LNCaP clone FGC (cell line): ENCODE measurements at regions not wholly inside any gene's neighbourhood (a gene's known extent, or its start where the extent isn't known, plus 50 kb on each side); places are given as distances from the start of the nearest gene placed in this dataset.

ENCODE experiments used
- DNase-seq: peaks from one replicate; pipeline ENCODE4 v3.0.0-alpha.2; 2011; ENCODE audit warnings: low read depth
- H3K4me3 ChIP-seq: 2 replicates; pipeline ENCODE4 v1.5.1; 2011; ENCODE audit warnings: mild to moderate bottlenecking, low read depth, low read length, control low read depth
- TF ChIP-seq, protein P1 (sequence below): IDR thresholded peaks from 2 replicates; pipeline ENCODE4 v1.5.1; 2012; ENCODE audit warnings: mild to moderate bottlenecking; ENCODE audit not compliant: control insufficient read depth, insufficient read depth; ENCODE audit errors: extremely low read depth

- TF ChIP-seq, protein P1, sequence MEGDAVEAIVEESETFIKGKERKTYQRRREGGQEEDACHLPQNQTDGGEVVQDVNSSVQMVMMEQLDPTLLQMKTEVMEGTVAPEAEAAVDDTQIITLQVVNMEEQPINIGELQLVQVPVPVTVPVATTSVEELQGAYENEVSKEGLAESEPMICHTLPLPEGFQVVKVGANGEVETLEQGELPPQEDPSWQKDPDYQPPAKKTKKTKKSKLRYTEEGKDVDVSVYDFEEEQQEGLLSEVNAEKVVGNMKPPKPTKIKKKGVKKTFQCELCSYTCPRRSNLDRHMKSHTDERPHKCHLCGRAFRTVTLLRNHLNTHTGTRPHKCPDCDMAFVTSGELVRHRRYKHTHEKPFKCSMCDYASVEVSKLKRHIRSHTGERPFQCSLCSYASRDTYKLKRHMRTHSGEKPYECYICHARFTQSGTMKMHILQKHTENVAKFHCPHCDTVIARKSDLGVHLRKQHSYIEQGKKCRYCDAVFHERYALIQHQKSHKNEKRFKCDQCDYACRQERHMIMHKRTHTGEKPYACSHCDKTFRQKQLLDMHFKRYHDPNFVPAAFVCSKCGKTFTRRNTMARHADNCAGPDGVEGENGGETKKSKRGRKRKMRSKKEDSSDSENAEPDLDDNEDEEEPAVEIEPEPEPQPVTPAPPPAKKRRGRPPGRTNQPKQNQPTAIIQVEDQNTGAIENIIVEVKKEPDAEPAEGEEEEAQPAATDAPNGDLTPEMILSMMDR, result no peak
- H3K4me3 ChIP-seq, result no peak overlapping the region
- DNase-seq, result no peak
Measured at GRCh38 chr13:53494406-53494805, 465.8 kb downstream of the OLFM4 start.

DNA sequence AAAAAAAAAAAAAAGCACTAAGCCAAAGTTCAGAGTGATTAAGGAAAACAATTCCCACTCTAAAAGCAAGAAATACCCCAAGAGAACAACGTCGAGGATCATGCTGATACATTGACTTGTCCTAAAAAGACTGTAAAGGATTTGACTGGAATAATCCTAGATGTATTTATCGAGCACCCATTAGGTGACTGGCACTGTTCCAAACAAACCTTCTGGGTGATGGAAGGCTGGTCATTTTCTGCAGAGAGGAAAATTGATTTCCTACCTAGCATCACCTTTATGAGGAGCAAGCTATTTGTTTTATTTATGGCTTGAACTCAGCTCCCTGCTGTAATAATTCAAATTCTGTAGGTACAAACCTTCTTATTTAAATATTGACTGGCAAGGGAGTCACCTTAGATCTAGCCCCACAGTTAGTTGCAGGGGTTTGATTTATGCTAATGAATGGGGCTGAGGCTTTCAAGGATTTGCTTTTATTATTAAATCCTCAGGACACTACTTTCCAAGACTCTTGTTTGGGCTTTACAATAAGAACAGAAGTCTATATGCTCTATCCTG, 471.0 kb downstream of the OLFM4 start:
- DNase-seq, result no peak
- no peak overlapping the region for H3K4me3 ChIP-seq
- TF ChIP-seq, protein P1, result no peak

GRCh38 chr13:53501387-53501786, 472.8 kb downstream of the OLFM4 start:
- DNase-seq, result no peak
- TF ChIP-seq, protein P1, result no peak
- no peak overlapping the region for H3K4me3 ChIP-seq

DNA sequence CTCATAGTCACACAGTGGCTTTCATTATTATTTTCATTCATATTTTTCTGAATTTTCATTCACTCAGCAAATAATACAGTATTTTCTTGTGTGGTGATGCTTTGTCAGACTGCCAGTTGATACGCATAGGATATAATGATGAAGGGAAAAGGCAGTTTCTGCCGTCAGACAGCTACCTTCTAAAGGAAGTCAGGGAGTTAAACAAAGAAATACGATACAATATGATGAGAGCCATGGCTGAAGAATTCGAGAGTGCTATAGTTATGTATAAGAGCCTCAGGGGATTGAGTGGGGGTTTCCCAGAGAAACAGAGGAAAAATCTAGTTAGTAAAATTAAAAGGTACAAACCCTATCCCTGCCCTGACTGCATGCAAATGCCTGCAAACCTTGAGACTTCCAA, 479.1 kb downstream of the OLFM4 start:
- no peak for DNase-seq
- TF ChIP-seq, protein P1, result no peak
- no peak overlapping the region for H3K4me3 ChIP-seq

GRCh38 chr13:53512635-53513034, 484.0 kb downstream of the OLFM4 start:
- DNase-seq, result no peak
- H3K4me3 ChIP-seq, result no peak overlapping the region
- TF ChIP-seq, protein P1, result no peak

DNA sequence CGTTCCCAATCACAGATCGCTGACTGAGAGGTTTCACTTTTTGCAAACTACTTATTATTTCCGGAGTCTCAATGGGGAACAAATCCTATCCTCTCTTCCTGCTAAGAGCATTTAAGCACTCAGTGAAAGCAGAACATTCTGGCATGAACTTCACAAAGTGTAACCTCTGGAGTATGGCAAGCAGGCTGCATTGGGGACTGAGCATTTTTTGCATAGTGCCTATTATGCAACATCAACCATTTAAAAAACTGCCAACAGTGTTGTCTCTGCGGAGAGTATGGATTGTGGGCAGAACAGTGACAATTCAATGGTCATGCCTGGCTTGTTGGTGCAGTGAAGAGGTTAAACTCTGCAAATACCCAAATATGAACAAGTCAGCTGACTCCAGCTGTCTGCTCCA, 484.6 kb downstream of the OLFM4 start:
- DNase-seq, result no peak
- no peak overlapping the region for H3K4me3 ChIP-seq
- TF ChIP-seq, protein P1, result no peak

- DNase-seq, result no peak
- H3K4me3 ChIP-seq, result no peak overlapping the region
- TF ChIP-seq, protein P1, result no peak
Measured at GRCh38 chr13:53520132-53520531, 491.5 kb downstream of the OLFM4 start.
